ENCODE measurements at regions not wholly inside any gene's neighbourhood (a gene's known extent, or its start where the extent isn't known, plus 50 kb on each side); places are given as distances from the start of the nearest gene placed in this dataset.
"Not testable (repeated sequence)": the region's sequence is repeated elsewhere in the genome, so short reads cannot be mapped to it uniquely, and the experiment has no call there.

DNA sequence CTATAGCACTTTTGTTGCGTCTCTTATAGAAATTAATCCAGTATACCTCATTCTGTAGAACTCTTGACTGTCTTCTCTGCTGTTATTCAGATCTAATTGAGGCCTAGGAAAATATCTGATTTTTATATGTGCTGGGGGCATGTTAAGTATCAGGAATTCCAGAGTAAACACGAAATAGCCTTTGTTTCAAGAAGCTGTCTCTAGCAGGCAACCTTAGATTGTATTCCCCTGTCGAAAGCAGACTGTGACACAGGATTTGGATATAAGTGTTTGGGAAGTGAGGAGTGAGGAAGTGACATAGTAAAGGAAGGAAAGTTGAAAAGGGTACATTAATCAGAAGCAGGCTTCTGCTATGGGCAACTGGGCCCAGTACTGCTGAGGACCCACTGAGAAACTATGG lies 72.1 kb upstream of the RASA1 start:
- no peaks in the 10 kb centered on the region for H3K36me3 ChIP-seq
- DNase-seq = no peak
- H3K27ac ChIP-seq = no peak overlapping the region
- H3K27me3 ChIP-seq = no peaks in the 10 kb centered on the region
- no peaks in the 10 kb centered on the region for H3K9me3 ChIP-seq
- 83 to 92% methylated on average over 1 to 3 of the region's 3 CpGs for WGBS, 2 donors (ENCODE audit: low coverage in 1 of 2)
- intact Hi-C loops (cut with DNase I; ENCODE audit: low total_unique reads) = no loop called here
- in situ Hi-C loops (cut with MboI; ENCODE audit: low pct_ligation_motif_present in 1 of 4, low pct_unique_long_range_greater_than_20kb in 1 of 4, low sequenced_read_pairs in 3 of 4) = no loop called here
- no peak overlapping the region for H3K4me3 ChIP-seq
- no peaks in the 10 kb centered on the region for H3K4me1 ChIP-seq
- no peak for TF ChIP-seq EP300 (IDR thresholded peaks at IDR 0.05; ENCODE audit: low read depth)
- TF ChIP-seq POLR2AphosphoS5 (IDR thresholded peaks at IDR 0.05) = no peak
- TF ChIP-seq, protein P1, sequence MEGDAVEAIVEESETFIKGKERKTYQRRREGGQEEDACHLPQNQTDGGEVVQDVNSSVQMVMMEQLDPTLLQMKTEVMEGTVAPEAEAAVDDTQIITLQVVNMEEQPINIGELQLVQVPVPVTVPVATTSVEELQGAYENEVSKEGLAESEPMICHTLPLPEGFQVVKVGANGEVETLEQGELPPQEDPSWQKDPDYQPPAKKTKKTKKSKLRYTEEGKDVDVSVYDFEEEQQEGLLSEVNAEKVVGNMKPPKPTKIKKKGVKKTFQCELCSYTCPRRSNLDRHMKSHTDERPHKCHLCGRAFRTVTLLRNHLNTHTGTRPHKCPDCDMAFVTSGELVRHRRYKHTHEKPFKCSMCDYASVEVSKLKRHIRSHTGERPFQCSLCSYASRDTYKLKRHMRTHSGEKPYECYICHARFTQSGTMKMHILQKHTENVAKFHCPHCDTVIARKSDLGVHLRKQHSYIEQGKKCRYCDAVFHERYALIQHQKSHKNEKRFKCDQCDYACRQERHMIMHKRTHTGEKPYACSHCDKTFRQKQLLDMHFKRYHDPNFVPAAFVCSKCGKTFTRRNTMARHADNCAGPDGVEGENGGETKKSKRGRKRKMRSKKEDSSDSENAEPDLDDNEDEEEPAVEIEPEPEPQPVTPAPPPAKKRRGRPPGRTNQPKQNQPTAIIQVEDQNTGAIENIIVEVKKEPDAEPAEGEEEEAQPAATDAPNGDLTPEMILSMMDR (IDR thresholded peaks at IDR 0.05) = no peak
- no peak for TF ChIP-seq POLR2A (IDR thresholded peaks at IDR 0.05)

DNA sequence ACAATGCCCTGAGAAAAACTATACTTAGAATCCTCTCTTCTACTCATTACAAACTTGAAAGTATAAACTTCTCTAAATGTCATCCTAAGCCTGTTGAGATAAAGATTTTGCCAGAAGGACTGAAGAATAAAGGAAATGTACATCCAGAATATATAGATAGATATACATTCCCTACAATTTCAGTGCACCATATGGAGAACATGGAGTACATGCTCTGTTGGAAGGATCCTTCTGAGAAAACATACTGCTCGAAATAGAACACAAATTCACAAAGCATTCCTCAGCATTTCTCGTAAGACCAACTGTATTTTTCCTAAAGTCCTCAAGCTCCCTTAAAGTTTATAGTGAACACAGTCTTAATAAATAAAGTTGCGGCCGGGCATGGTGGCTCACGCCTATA lies 69.7 kb upstream of the RASA1 start:
- no peaks in the 10 kb centered on the region for H3K36me3 ChIP-seq
- TF ChIP-seq EP300 (IDR thresholded peaks at IDR 0.05; ENCODE audit: low read depth) (no peak), POLR2A (IDR thresholded peaks at IDR 0.05) (no peak), POLR2AphosphoS5 (IDR thresholded peaks at IDR 0.05) (no peak)
- TF ChIP-seq, protein P1 (IDR thresholded peaks at IDR 0.05) = no peak
- H3K4me1 ChIP-seq = no peaks in the 10 kb centered on the region
- H3K27ac ChIP-seq = no peak overlapping the region
- no peak overlapping the region for H3K4me3 ChIP-seq
- in situ Hi-C loops (cut with MboI; ENCODE audit: low pct_ligation_motif_present in 1 of 4, low pct_unique_long_range_greater_than_20kb in 1 of 4, low sequenced_read_pairs in 3 of 4) (no loop called here), intact Hi-C loops (cut with DNase I; ENCODE audit: low total_unique reads) (no loop called here)
- no peaks in the 10 kb centered on the region for H3K27me3 ChIP-seq
- DNase-seq = no peak
- WGBS, 2 donors (ENCODE audit: low coverage in 1 of 2) = 95 to 100% methylated on average over 3 to 5 of the region's 5 CpGs
- H3K9me3 ChIP-seq = no peaks in the 10 kb centered on the region

DNA sequence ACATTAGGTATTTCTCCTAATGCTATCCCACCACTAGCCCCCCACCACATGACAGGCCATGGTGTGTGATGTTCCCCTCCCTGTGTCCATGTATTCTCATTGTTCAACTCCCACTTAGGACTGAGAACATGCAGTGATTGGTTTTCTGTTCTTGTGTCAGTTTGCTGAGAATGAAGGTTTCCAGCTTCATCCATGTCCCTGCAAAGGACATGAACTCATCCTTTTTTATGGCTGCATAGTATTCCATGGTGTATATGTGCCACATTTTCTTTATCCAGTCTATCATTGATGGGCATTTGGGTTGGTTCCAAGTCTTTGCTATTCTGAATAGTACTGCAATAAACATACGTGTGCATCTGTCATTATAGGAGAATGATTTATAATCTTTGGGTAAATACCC lies 68.4 kb upstream of the RASA1 start:
- H3K27me3 ChIP-seq; DNase-seq; H3K9me3 ChIP-seq; H3K27ac ChIP-seq; H3K4me3 ChIP-seq; in situ Hi-C loops (cut with MboI; ENCODE audit: low pct_ligation_motif_present in 1 of 4, low pct_unique_long_range_greater_than_20kb in 1 of 4, low sequenced_read_pairs in 3 of 4); intact Hi-C loops (cut with DNase I; ENCODE audit: low total_unique reads); H3K36me3 ChIP-seq; H3K4me1 ChIP-seq: not testable (repeated sequence)
- WGBS, 2 donors (ENCODE audit: low coverage in 1 of 2) = 67% methylated on average over 1 of the region's 1 CpG; no CpG with 5 or more reads in 1 of the 2 donors

DNA sequence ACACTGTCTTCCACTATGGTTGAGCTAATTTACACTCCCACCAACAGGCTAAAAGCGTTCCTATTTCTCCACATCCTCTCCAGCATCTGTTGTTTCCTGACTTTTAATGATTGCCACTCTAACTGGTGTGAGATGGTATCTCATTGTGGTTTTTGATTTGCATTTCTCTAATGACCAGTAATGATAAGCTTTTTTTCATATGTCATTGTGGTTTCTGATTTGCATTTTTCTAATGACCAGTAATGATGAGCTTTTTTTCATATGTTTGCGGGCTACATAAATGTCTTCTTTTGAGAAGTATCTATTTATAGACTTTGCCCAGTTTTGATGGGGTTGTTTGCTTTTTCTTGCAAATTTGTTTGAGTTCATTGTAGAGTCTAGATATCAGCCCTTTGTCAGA lies 68.0 kb upstream of the RASA1 start:
- in situ Hi-C loops (cut with MboI; ENCODE audit: low pct_ligation_motif_present in 1 of 4, low pct_unique_long_range_greater_than_20kb in 1 of 4, low sequenced_read_pairs in 3 of 4); intact Hi-C loops (cut with DNase I; ENCODE audit: low total_unique reads): not testable (repeated sequence)
- 71 to 79% methylated on average over 2 of the region's 2 CpGs for WGBS, 2 donors (ENCODE audit: low coverage in 1 of 2)

GRCh38 chr5:87210076-87210475 lies 57.6 kb upstream of the RASA1 start:
- Histone ChIP-seq H3K27ac (no peak overlapping the region), H3K9me3 (no peaks in the 10 kb centered on the region), H3K36me3 (no peaks in the 10 kb centered on the region), H3K4me3 (no peak overlapping the region), H3K4me1 (peaks cover 0 to 13% (median 3%) of the 10 kb centered on the region in 4 donors), H3K27me3 (no peaks in the 10 kb centered on the region)
- TF ChIP-seq POLR2AphosphoS5 (IDR thresholded peaks at IDR 0.05) (no peak), EP300 (IDR thresholded peaks at IDR 0.05; ENCODE audit: low read depth) (no peak)
- TF ChIP-seq, protein P1 (IDR thresholded peaks at IDR 0.05) = no peak
- in situ Hi-C loops (cut with MboI; ENCODE audit: low pct_ligation_motif_present in 1 of 4, low pct_unique_long_range_greater_than_20kb in 1 of 4, low sequenced_read_pairs in 3 of 4) = no loop called here
- DNase-seq = no peak
- 58 to 73% methylated on average over 1 of the region's 1 CpG for WGBS, 2 donors (ENCODE audit: low coverage in 1 of 2)
- intact Hi-C loops (cut with DNase I; ENCODE audit: low total_unique reads) = no loop called here

More for the DNA sequence above, 68.0 kb upstream of the RASA1 start:
- not testable (repeated sequence) for H3K36me3 ChIP-seq, H3K9me3 ChIP-seq, H3K27ac ChIP-seq, H3K27me3 ChIP-seq, H3K4me1 ChIP-seq, DNase-seq, H3K4me3 ChIP-seq
